ENCODE measurements at regions not wholly inside any gene's neighbourhood (a gene's known extent, or its start where the extent isn't known, plus 50 kb on each side); places are given as distances from the start of the nearest gene placed in this dataset.
"Not testable (repeated sequence)": the region's sequence is repeated elsewhere in the genome, so short reads cannot be mapped to it uniquely, and the experiment has no call there.

GRCh38 chr2:224221455-224221913 lies 180.4 kb downstream of the FAM124B start:
- H3K4me3 Mint-ChIP-seq: peak overlapping the region; percentile 64
- peaks cover 25% of the 10 kb centered on the region for H3K36me3 Mint-ChIP-seq (ENCODE audit: low read depth)
- peak overlapping the region; percentile 98 for H3K27ac Mint-ChIP-seq
- peaks cover 1% of the 10 kb centered on the region for H3K27me3 Mint-ChIP-seq (ENCODE audit: insufficient read depth)
- H3K4me1 Mint-ChIP-seq (ENCODE audit: low read depth): peaks cover 59% of the 10 kb centered on the region
- H3K9me3 Mint-ChIP-seq: peaks cover 30% of the 10 kb centered on the region
- no peak for TF ChIP-seq CTCF (IDR thresholded peaks at IDR 0.05)
- DNase-seq: peak; percentile 98

GRCh38 chr2:224220586-224221255 lies 181.2 kb downstream of the FAM124B start:
- peaks cover 25% of the 10 kb centered on the region for H3K36me3 Mint-ChIP-seq (ENCODE audit: low read depth)
- no peak for TF ChIP-seq CTCF (IDR thresholded peaks at IDR 0.05)
- peaks cover 30% of the 10 kb centered on the region for H3K9me3 Mint-ChIP-seq
- peaks cover 1% of the 10 kb centered on the region for H3K27me3 Mint-ChIP-seq (ENCODE audit: insufficient read depth)
- peak; percentile 53 for DNase-seq
- peaks cover 63% of the 10 kb centered on the region for H3K4me1 Mint-ChIP-seq (ENCODE audit: low read depth)
- H3K27ac Mint-ChIP-seq: peak overlapping the region; percentile 98
- peak overlapping the region; percentile 64 for H3K4me3 Mint-ChIP-seq

GRCh38 chr2:224219781-224220180 lies 180.7 kb upstream of the SERPINE2 start:
- TF ChIP-seq CTCF (IDR thresholded peaks at IDR 0.05): no peak
- peak overlapping the region; percentile 98 for H3K27ac Mint-ChIP-seq
- peaks cover 68% of the 10 kb centered on the region for H3K4me1 Mint-ChIP-seq (ENCODE audit: low read depth)
- no peak for DNase-seq
- H3K27me3 Mint-ChIP-seq (ENCODE audit: insufficient read depth): peaks cover 1% of the 10 kb centered on the region; the same call in 1 of the 2 replicates
- no peak overlapping the region for H3K4me3 Mint-ChIP-seq
- peaks cover 30% of the 10 kb centered on the region for H3K9me3 Mint-ChIP-seq
- peaks cover 25% of the 10 kb centered on the region for H3K36me3 Mint-ChIP-seq (ENCODE audit: low read depth)

- Mint-ChIP-seq H3K27me3 (ENCODE audit: insufficient read depth) (peaks cover 1% of the 10 kb centered on the region; the same call in 1 of the 2 replicates), H3K4me3 (no peak overlapping the region), H3K36me3 (ENCODE audit: low read depth) (peaks cover 25% of the 10 kb centered on the region), H3K9me3 (peaks cover 30% of the 10 kb centered on the region), H3K27ac (peak overlapping the region; percentile 72), H3K4me1 (ENCODE audit: low read depth) (peaks cover 66% of the 10 kb centered on the region)
- TF ChIP-seq CTCF (IDR thresholded peaks at IDR 0.05): no peak
- DNase-seq: peak; percentile 79
These were observed 178.9 kb upstream of the SERPINE2 start for GRCh38 chr2:224217962-224218347.

- Mint-ChIP-seq H3K4me1 (ENCODE audit: low read depth) (peaks cover 60% of the 10 kb centered on the region), H3K9me3 (peaks cover 30% of the 10 kb centered on the region), H3K36me3 (ENCODE audit: low read depth) (peaks cover 25% of the 10 kb centered on the region), H3K27ac (peak overlapping the region; percentile 72; the same call in 1 of the 2 replicates), H3K4me3 (no peak overlapping the region), H3K27me3 (ENCODE audit: insufficient read depth) (peaks cover under 1% of the 10 kb centered on the region; the same call in 1 of the 2 replicates)
- DNase-seq: peak; percentile 35
- no peak for TF ChIP-seq CTCF (IDR thresholded peaks at IDR 0.05)
These were observed 178.3 kb upstream of the SERPINE2 start for GRCh38 chr2:224217233-224217961.

GRCh38 chr2:224215611-224216010 lies 176.5 kb upstream of the SERPINE2 start:
- not testable (repeated sequence) for H3K27ac Mint-ChIP-seq; DNase-seq; H3K27me3 Mint-ChIP-seq (ENCODE audit: insufficient read depth); H3K4me3 Mint-ChIP-seq
- H3K36me3 Mint-ChIP-seq (ENCODE audit: low read depth): peaks cover 25% of the 10 kb centered on the region
- peaks cover 55% of the 10 kb centered on the region for H3K4me1 Mint-ChIP-seq (ENCODE audit: low read depth)
- peaks cover 30% of the 10 kb centered on the region for H3K9me3 Mint-ChIP-seq
